WTC11 (cell line): ENCODE measurements at regions not wholly inside any gene's neighbourhood (a gene's known extent, or its start where the extent isn't known, plus 50 kb on each side); places are given as distances from the start of the nearest gene placed in this dataset.

Source experiments
- ATAC-seq: fragments of 200-7000 bp; cut with Tn5 transposase; 2 replicates; pipeline ENCODE4 v1.10.0; 2021; ENCODE audit warnings: mild to moderate bottlenecking, moderate library complexity
- CTCF ChIA-PET: fragments of 300-600 bp; sonication (Branson Sonifier 250); formaldehyde crosslinking; loops from one replicate; lab custom pipeline; 2021; ENCODE audit warnings: antibody characterized with exemption; lab: Charles Lee
- POLR2A ChIA-PET: fragments of 350-600 bp; sonication (Branson Sonifier 250); formaldehyde crosslinking; loops from one replicate; lab custom pipeline; 2021; ENCODE audit warnings: antibody characterized with exemption; lab: Charles Lee
- DNase-seq: peaks from one replicate; pipeline ENCODE4 v3.0.0; 2021; ENCODE audit warnings: low spot score
- H3K27ac Mint-ChIP-seq: 2 replicates; pipeline ENCODE4 v1.8.0; 2021; ENCODE audit warnings: mixed read lengths
- H3K27me3 Mint-ChIP-seq: 2 replicates; pipeline ENCODE4 v1.8.0; 2021; ENCODE audit warnings: low read depth, mild to moderate bottlenecking, moderate library complexity, mixed read lengths
- H3K36me3 Mint-ChIP-seq: 2 replicates; pipeline ENCODE4 v1.8.0; 2021; ENCODE audit warnings: mixed read lengths
- H3K4me1 Mint-ChIP-seq: 2 replicates; pipeline ENCODE4 v1.8.0; 2022; ENCODE audit warnings: mixed read lengths
- H3K4me3 Mint-ChIP-seq: 2 replicates; pipeline ENCODE4 v1.8.0; 2021; ENCODE audit warnings: mild to moderate bottlenecking, moderate library complexity, mixed read lengths
- H3K9me3 Mint-ChIP-seq: 2 replicates; pipeline ENCODE4 v1.8.0; 2021; ENCODE audit warnings: mixed read lengths
- ATF6 ChIP-seq: sonication (generic); formaldehyde crosslinking; IDR thresholded peaks from 2 replicates; pipeline ENCODE4 v1.8.1; 2023; ENCODE audit warnings: mild to moderate bottlenecking, missing genetic modification reagents
- E2F1 ChIP-seq: sonication (generic); formaldehyde crosslinking; IDR thresholded peaks from 2 replicates; pipeline ENCODE4 v1.8.0; 2022; ENCODE audit warnings: mild to moderate bottlenecking, missing genetic modification reagents
- ETV6 ChIP-seq: sonication (generic); formaldehyde crosslinking; IDR thresholded peaks from 2 replicates; pipeline ENCODE4 v1.8.1; 2022; ENCODE audit warnings: mild to moderate bottlenecking, missing genetic modification reagents
- FOXP1 ChIP-seq: sonication (generic); formaldehyde crosslinking; IDR thresholded peaks from 2 replicates; pipeline ENCODE4 v1.8.0; 2022; ENCODE audit warnings: missing genetic modification reagents, mild to moderate bottlenecking, moderate library complexity, borderline replicate concordance
- GABPB1 ChIP-seq: sonication (generic); formaldehyde crosslinking; IDR thresholded peaks from 2 replicates; pipeline ENCODE4 v1.8.1; 2023; ENCODE audit warnings: mild to moderate bottlenecking, missing genetic modification reagents
- NR3C1 ChIP-seq: sonication (generic); formaldehyde crosslinking; conservative IDR thresholded peaks from 2 replicates; pipeline ENCODE4 v1.8.1; 2023; ENCODE audit warnings: low read depth, mild to moderate bottlenecking, missing genetic modification reagents
- PRRX2 ChIP-seq: fragments of 250-450 bp; sonication (Bioruptor Pico); IDR thresholded peaks from 2 replicates; pipeline ENCODE4 v1.8.0; 2021; ENCODE audit warnings: mild to moderate bottlenecking
- SMAD4 ChIP-seq: sonication (generic); formaldehyde crosslinking; IDR thresholded peaks from 2 replicates; pipeline ENCODE4 v1.8.0; 2022; ENCODE audit warnings: mild to moderate bottlenecking, missing genetic modification reagents
- SOX15 ChIP-seq: fragments of 250-450 bp; sonication (Bioruptor Pico); IDR thresholded peaks from 2 replicates; pipeline ENCODE4 v1.9.0; 2021; ENCODE audit warnings: mild to moderate bottlenecking
- USF2 ChIP-seq: sonication (generic); formaldehyde crosslinking; IDR thresholded peaks from 2 replicates; pipeline ENCODE4 v1.8.1; 2023; ENCODE audit warnings: mild to moderate bottlenecking, missing genetic modification reagents, moderate library complexity
- ZNF121 ChIP-seq: sonication (generic); formaldehyde crosslinking; IDR thresholded peaks from 2 replicates; pipeline ENCODE4 v1.8.0; 2023; ENCODE audit warnings: missing genetic modification reagents
- ZNF671 ChIP-seq: fragments of 250-450 bp; sonication (Bioruptor Pico); IDR thresholded peaks from 2 replicates; pipeline ENCODE4 v1.8.0; 2021; ENCODE audit warnings: mild to moderate bottlenecking
- TF ChIP-seq, protein P1 (sequence below): sonication (generic); formaldehyde crosslinking; IDR thresholded peaks from 2 replicates; pipeline ENCODE4 v1.8.1; 2022; ENCODE audit warnings: mild to moderate bottlenecking, moderate library complexity, missing genetic modification reagents
- TF ChIP-seq, protein P2 (sequence below): sonication (generic); formaldehyde crosslinking; IDR thresholded peaks from 2 replicates; pipeline ENCODE4 v1.8.1; 2023; ENCODE audit warnings: mild to moderate bottlenecking, missing genetic modification reagents
- TF ChIP-seq, protein P3 (sequence below): fragments of 250-450 bp; sonication (Bioruptor Pico); conservative IDR thresholded peaks from 2 replicates; pipeline ENCODE4 v1.9.0; 2021; ENCODE audit warnings: mild to moderate bottlenecking
- TF ChIP-seq, protein P4 (sequence below): fragments of 250-450 bp; sonication (Bioruptor Pico); IDR thresholded peaks from 2 replicates; pipeline ENCODE4 v1.9.0; 2021; ENCODE audit warnings: mild to moderate bottlenecking
- TF ChIP-seq, protein P5 (sequence below): fragments of 250-450 bp; sonication (Bioruptor Pico); IDR thresholded peaks from 2 replicates; pipeline ENCODE4 v1.9.0; 2021; ENCODE audit warnings: mild to moderate bottlenecking, borderline replicate concordance
- TF ChIP-seq, protein P6 (sequence below): sonication (generic); formaldehyde crosslinking; IDR thresholded peaks from 2 replicates; pipeline ENCODE4 v1.8.0; 2022; ENCODE audit warnings: mild to moderate bottlenecking, missing genetic modification reagents
- TF ChIP-seq, protein P7 (sequence below): fragments of 200-600 bp; IDR thresholded peaks from 2 replicates; pipeline ENCODE4 v1.8.0; 2022; ENCODE audit warnings: antibody characterized with exemption

DNA sequence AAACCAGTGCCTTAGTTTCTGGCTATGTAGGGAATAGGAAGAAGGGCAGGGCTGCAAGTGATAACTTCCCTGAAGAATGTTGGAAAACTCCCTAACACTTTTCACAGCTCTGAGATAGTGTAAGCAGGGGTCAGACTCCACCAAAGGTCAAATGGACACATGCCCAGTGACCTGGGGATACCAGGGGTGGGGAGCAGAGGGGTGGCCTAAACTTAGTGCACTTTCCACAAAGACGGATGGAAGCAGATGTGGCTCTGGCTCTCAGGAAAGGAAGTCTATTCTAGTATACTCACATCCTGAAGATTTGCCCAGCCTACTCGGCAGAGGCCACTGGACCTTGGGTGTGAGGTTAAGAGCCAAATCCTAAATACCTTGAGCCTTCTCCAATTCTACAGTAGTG lies 285.8 kb downstream of the NUAK1 start (continued):
- TF ChIP-seq USF2 (CRISPR knock-in tag): no peak
- TF ChIP-seq, protein P1, sequence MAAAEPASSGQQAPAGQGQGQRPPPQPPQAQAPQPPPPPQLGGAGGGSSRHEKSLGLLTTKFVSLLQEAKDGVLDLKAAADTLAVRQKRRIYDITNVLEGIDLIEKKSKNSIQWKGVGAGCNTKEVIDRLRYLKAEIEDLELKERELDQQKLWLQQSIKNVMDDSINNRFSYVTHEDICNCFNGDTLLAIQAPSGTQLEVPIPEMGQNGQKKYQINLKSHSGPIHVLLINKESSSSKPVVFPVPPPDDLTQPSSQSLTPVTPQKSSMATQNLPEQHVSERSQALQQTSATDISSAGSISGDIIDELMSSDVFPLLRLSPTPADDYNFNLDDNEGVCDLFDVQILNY (CRISPR knock-in tag): no peak
- TF ChIP-seq, protein P2, sequence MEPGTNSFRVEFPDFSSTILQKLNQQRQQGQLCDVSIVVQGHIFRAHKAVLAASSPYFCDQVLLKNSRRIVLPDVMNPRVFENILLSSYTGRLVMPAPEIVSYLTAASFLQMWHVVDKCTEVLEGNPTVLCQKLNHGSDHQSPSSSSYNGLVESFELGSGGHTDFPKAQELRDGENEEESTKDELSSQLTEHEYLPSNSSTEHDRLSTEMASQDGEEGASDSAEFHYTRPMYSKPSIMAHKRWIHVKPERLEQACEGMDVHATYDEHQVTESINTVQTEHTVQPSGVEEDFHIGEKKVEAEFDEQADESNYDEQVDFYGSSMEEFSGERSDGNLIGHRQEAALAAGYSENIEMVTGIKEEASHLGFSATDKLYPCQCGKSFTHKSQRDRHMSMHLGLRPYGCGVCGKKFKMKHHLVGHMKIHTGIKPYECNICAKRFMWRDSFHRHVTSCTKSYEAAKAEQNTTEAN (CRISPR knock-in tag): no peak
- TF ChIP-seq, protein P3, sequence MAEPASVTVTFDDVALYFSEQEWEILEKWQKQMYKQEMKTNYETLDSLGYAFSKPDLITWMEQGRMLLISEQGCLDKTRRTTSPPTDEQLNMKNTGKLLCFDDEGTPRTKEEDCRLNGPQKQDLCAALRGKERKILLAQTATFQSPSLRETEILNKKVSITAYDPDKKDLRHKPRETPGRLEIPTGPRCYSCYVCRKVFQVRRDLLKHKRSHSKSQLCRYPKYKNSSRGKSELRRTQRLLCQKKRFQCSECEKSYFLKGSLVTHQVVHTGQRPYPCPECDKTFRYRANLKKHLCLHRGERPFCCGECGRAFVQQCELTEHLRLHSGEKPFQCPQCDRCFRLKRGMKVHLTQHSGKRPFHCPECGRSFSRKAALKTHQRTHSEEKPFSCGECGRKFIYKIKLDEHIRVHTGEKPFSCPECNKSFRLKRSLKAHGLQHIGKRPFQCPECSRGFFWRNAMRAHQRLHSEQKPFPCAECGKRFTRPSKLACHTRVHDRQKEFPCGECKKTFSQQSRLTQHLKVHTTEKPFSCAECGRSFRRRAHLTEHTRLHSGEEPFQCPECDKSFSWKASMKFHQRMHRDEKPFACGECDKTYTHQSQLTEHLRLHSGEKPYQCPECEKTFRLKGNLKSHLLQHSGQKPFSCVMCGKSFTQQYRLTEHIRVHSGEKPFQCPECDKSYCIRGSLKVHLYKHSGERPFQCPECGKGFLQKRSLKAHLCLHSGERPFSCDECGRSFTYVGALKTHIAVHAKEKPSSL (CRISPR knock-in tag): no peak
- TF ChIP-seq, protein P4, sequence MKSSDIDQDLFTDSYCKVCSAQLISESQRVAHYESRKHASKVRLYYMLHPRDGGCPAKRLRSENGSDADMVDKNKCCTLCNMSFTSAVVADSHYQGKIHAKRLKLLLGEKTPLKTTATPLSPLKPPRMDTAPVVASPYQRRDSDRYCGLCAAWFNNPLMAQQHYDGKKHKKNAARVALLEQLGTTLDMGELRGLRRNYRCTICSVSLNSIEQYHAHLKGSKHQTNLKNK (CRISPR knock-in tag): no peak
- no peak for TF ChIP-seq SMAD4 (CRISPR knock-in tag)

DNA sequence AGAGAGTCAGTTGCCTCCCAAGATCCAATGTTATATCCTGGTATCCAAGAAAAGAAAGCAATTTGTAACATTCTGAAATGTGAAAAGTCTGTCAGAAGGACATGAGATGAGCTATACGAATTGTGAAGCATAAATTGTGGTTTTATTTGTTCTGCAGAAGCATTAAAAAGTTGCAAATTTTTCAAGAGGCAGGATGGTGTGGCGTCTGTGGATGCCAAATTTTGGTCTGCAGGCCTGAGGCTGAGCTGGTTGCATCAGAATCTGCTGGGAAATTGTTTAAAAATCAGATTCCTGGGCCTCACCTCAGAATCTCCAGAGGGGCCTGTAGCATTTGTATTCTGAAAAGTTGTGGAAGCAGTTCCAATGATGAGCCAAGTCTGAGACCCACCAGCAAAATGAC lies 284.7 kb downstream of the NUAK1 start:
- CTCF ChIA-PET: no interaction called here
- H3K27ac Mint-ChIP-seq: no peak overlapping the region
- ATAC-seq (no peak), DNase-seq (no peak)
- no peaks in the 10 kb centered on the region for H3K36me3 Mint-ChIP-seq
- peaks cover 13% of the 10 kb centered on the region for H3K9me3 Mint-ChIP-seq
- H3K27me3 Mint-ChIP-seq: no peaks in the 10 kb centered on the region
- POLR2A ChIA-PET: no interaction called here
- no peak overlapping the region for H3K4me3 Mint-ChIP-seq
- H3K4me1 Mint-ChIP-seq: no peaks in the 10 kb centered on the region
- TF ChIP-seq NR3C1 (CRISPR knock-in tag): no peak
- no peak for TF ChIP-seq ATF6 (CRISPR knock-in tag)
- TF ChIP-seq, protein P5, sequence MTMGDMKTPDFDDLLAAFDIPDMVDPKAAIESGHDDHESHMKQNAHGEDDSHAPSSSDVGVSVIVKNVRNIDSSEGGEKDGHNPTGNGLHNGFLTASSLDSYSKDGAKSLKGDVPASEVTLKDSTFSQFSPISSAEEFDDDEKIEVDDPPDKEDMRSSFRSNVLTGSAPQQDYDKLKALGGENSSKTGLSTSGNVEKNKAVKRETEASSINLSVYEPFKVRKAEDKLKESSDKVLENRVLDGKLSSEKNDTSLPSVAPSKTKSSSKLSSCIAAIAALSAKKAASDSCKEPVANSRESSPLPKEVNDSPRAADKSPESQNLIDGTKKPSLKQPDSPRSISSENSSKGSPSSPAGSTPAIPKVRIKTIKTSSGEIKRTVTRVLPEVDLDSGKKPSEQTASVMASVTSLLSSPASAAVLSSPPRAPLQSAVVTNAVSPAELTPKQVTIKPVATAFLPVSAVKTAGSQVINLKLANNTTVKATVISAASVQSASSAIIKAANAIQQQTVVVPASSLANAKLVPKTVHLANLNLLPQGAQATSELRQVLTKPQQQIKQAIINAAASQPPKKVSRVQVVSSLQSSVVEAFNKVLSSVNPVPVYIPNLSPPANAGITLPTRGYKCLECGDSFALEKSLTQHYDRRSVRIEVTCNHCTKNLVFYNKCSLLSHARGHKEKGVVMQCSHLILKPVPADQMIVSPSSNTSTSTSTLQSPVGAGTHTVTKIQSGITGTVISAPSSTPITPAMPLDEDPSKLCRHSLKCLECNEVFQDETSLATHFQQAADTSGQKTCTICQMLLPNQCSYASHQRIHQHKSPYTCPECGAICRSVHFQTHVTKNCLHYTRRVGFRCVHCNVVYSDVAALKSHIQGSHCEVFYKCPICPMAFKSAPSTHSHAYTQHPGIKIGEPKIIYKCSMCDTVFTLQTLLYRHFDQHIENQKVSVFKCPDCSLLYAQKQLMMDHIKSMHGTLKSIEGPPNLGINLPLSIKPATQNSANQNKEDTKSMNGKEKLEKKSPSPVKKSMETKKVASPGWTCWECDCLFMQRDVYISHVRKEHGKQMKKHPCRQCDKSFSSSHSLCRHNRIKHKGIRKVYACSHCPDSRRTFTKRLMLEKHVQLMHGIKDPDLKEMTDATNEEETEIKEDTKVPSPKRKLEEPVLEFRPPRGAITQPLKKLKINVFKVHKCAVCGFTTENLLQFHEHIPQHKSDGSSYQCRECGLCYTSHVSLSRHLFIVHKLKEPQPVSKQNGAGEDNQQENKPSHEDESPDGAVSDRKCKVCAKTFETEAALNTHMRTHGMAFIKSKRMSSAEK (CRISPR knock-in tag): no peak
- no peak for TF ChIP-seq PRRX2 (CRISPR knock-in tag)
- no peak for TF ChIP-seq SOX15 (CRISPR knock-in tag)
- TF ChIP-seq ZNF121 (CRISPR knock-in tag): no peak
- no peak for TF ChIP-seq ZNF671
- no peak for TF ChIP-seq FOXP1 (CRISPR knock-in tag)
- TF ChIP-seq E2F1: no peak
- TF ChIP-seq, protein P6, sequence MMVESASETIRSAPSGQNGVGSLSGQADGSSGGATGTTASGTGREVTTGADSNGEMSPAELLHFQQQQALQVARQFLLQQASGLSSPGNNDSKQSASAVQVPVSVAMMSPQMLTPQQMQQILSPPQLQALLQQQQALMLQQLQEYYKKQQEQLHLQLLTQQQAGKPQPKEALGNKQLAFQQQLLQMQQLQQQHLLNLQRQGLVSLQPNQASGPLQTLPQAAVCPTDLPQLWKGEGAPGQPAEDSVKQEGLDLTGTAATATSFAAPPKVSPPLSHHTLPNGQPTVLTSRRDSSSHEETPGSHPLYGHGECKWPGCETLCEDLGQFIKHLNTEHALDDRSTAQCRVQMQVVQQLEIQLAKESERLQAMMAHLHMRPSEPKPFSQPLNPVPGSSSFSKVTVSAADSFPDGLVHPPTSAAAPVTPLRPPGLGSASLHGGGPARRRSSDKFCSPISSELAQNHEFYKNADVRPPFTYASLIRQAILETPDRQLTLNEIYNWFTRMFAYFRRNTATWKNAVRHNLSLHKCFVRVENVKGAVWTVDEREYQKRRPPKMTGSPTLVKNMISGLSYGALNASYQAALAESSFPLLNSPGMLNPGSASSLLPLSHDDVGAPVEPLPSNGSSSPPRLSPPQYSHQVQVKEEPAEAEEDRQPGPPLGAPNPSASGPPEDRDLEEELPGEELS (CRISPR knock-in tag): no peak
- TF ChIP-seq, protein P7, sequence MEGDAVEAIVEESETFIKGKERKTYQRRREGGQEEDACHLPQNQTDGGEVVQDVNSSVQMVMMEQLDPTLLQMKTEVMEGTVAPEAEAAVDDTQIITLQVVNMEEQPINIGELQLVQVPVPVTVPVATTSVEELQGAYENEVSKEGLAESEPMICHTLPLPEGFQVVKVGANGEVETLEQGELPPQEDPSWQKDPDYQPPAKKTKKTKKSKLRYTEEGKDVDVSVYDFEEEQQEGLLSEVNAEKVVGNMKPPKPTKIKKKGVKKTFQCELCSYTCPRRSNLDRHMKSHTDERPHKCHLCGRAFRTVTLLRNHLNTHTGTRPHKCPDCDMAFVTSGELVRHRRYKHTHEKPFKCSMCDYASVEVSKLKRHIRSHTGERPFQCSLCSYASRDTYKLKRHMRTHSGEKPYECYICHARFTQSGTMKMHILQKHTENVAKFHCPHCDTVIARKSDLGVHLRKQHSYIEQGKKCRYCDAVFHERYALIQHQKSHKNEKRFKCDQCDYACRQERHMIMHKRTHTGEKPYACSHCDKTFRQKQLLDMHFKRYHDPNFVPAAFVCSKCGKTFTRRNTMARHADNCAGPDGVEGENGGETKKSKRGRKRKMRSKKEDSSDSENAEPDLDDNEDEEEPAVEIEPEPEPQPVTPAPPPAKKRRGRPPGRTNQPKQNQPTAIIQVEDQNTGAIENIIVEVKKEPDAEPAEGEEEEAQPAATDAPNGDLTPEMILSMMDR: no peak
- no peak for TF ChIP-seq ETV6
- no peak for TF ChIP-seq GABPB1 (CRISPR knock-in tag)
